22Rv1 (cell line): ENCODE measurements at regions not wholly inside any gene's neighbourhood (a gene's known extent, or its start where the extent isn't known, plus 50 kb on each side); places are given as distances from the start of the nearest gene placed in this dataset.

Experiments used
- H3K27ac ChIP-seq: fragments of 450-650 bp; 2 replicates; pipeline ENCODE4 v1.5.1; 2017
- CTCF ChIP-seq: fragments of 450-650 bp; IDR thresholded peaks from 2 replicates; pipeline ENCODE4 v1.5.1; 2017; ENCODE audit warnings: mild to moderate bottlenecking
- ZFX ChIP-seq: fragments of 450-650 bp; IDR thresholded peaks from 2 replicates; pipeline ENCODE4 v1.6.1; 2017; ENCODE audit warnings: antibody characterized with exemption, borderline replicate concordance

GRCh38 chr1:36582066-36582755 lies 99.5 kb upstream of the CSF3R start:
- H3K27ac ChIP-seq, result no peak overlapping the region
- no peak for TF ChIP-seq ZFX
- TF ChIP-seq CTCF, result no peak

GRCh38 chr1:36580524-36580923 lies 97.8 kb upstream of the CSF3R start:
- no peak for TF ChIP-seq ZFX
- no peak for TF ChIP-seq CTCF
- no peak overlapping the region for H3K27ac ChIP-seq

- TF ChIP-seq CTCF, result no peak
- TF ChIP-seq ZFX, result no peak
- H3K27ac ChIP-seq, result no peak overlapping the region
Measured at GRCh38 chr1:36579039-36579438, 96.3 kb upstream of the CSF3R start.

- TF ChIP-seq ZFX, result no peak
- no peak for TF ChIP-seq CTCF
- no peak overlapping the region for H3K27ac ChIP-seq
Measured at GRCh38 chr1:36576551-36577110, 93.9 kb upstream of the CSF3R start.

- H3K27ac ChIP-seq, result no peak overlapping the region
Measured at GRCh38 chr1:36576118-36576517, 93.4 kb upstream of the CSF3R start.

GRCh38 chr1:36573445-36573844 lies 90.7 kb upstream of the CSF3R start:
- H3K27ac ChIP-seq, result no peak overlapping the region
- TF ChIP-seq ZFX (no peak), CTCF (no peak)

More at GRCh38 chr1:36576118-36576517, 93.4 kb upstream of the CSF3R start:
- TF ChIP-seq CTCF, result peak; percentile 90
- no peak for TF ChIP-seq ZFX

- TF ChIP-seq ZFX (no peak), CTCF (no peak)
- H3K27ac ChIP-seq, result no peak overlapping the region
Measured at GRCh38 chr1:36572906-36573305, 90.2 kb upstream of the CSF3R start.
